Muscle of arm (tissue), 1 donor: ENCODE measurements at regions not wholly inside any gene's neighbourhood (a gene's known extent, or its start where the extent isn't known, plus 50 kb on each side); places are given as distances from the start of the nearest gene placed in this dataset.

Experiments used
- DNase-seq: peaks from one replicate; pipeline ENCODE4 v3.0.0-alpha.2; 2013

DNA sequence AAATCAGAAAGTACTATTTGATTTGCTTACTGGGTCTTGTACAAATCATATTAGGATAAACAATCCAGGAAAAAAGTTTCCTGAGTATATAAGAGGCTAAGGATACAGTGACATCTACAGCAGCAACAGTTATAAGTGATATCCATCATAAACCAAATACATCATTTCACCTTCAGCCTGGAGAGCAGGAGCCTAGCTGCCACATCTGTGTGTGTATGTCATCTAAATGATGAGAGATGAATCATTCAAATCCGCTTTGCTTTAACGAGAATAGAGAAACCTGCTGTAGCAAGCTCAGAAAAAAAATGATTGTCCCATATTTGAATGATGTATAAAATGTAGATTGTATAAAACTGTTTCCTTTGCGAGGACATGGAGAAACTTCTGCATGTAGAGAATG, 841.4 kb downstream of the SI start:
- DNase-seq: no peak

DNA sequence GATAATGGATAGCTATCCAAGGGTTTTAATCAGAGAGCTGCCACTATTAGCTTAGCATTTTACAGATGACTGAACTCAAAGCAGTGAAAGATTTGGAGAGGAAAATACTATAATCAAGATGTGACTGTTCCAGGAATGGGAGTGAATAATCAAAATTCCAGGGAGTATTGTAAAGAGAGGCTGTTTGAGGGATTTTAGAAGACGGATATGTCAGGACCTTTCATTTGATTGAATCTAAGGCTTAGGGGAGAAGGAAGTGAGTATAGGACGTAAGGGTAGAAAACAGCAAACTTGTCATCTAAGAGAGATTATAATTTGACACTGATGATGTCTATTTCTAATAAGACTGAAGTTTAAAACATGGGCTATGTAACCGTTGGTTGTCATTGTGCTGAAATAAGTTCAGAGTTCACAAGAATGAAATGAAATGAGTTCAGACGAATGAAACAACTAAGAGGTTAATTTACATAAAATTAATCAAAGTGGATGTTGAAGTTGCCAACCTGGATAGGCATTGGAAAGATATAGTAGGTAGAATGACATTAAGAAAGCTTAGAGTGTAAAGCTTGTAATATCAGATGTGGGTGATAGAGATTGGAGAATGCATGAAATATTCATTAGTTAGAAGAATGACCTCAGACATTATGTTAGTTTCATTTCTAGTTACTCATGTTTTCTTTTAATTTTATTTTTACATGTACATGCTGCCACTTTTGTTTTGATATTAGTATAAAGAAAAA, 842.8 kb downstream of the SI start:
- no peak for DNase-seq

DNA sequence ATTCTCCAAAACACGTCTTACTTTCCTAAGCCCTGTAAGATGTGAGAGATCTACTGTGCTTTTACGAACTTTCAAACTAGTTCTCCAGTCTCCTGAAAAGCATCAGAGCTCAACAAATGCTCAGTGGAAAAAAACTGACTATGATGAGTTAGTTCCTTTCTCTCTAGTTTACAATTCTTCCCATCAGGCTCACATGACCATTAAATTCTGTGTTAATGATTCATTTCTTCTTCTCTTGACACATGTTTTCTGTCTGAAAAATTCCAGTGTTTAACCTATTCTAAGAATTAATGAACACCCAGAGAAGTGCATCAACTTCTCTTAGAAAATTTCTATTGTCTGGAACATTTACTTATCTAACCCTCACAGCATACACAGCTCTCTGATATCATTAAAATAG, 844.3 kb downstream of the SI start:
- DNase-seq: no peak

DNA sequence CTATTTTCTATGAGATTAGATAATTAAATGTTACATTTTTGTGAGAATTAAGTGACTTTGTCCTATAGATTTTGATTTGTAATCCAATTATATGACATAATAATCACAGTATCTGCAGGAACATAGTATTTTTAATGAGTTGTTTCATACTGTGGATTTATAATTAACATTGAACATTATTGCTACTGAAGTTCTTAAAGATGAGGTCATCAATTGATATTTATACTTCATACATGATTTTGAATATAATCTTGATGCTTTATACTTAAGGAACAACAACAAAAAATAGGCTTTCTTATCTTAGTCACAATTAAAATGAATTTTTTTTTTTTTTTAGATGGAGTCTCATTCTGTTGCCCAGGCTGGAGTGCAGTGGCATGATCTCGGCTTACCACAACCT, 846.6 kb downstream of the SI start:
- DNase-seq: no peak

DNA sequence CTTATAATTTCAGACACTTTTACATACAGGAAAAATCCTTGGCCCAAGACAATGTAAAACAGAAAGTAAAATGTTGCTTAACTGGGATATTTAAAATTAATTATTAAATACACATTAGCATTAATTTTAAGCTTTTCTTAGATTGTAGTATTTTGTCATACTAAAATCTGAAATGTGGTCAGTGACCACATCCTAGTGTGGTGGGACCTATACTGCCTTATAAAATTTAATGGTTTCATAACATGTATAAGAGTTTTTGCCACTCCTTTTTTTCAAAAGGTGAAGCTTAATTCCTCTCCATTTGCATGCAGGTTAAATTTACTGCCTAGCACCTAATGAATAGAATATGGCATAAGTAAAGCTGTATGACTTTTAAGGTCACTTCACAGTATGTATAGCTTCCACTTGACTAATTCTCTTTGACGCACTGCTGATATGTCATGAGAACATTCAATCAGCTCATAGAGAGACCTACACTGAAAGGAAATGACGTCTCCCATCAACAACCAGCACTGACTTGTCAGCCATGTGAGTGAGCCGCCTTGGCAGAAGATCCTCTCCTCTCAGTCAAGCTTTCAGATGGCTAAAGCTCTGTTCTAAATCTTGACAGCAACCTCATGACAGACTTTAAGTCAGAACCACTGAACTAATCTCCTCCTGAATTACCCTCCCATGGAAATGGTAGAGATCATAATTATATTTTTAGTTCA, 847.8 kb downstream of the SI start:
- no peak for DNase-seq

DNA sequence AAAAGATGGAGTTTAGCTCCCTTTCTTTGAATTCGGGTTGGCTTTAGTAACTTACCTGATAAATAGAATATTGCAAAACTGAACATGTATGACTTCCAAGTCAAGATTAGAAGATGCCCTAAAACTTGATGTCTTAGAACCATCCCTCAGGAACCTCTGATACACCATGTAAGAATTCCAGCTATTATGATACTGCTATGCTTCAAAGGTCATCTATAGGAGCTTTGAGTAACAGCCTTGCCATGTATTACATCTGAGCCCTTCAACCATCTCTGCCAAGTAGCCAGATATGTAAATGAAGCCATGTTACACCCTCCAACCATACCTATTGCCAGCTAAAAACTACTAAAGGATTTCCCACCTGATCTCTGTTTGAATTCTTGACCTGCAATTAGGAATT, 854.2 kb downstream of the SI start:
- no peak for DNase-seq

DNA sequence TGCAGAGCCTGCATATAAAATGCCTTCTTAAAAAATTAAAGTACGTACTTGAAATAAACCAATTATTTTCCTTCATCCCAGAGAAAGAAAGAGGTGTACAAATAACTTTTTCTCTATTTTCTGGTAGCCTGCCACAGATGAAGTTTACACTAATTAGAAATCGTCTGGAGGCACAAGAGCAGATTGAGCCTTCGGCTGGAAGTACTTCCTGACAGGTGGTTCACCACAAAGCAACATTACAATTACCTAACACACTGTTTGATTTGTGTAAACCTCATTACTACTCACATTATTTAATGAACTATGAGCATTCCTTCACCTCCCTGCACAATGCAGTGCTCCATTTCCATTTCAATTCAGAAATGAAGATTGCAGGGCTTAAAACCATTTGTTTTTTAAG, 856.1 kb downstream of the SI start:
- no peak for DNase-seq

DNA sequence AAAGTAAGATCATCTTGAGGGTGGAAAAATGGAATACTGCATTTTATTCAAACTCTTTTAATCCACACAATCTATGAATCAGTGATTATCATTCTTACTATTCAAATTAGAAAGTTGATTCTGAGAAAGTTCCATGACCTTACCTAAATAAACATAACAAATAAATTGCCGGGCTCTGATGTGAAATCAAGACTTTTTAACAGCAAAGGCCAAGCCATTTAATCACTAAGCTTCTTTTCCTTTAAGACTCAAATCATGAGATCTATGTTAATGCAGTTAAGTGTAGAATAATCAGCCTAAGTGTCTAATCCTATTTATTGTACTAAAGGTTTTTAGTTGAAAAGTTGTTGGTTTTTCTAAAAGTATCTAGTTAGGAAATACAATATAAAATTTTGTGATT, 857.0 kb downstream of the SI start:
- DNase-seq: no peak

DNA sequence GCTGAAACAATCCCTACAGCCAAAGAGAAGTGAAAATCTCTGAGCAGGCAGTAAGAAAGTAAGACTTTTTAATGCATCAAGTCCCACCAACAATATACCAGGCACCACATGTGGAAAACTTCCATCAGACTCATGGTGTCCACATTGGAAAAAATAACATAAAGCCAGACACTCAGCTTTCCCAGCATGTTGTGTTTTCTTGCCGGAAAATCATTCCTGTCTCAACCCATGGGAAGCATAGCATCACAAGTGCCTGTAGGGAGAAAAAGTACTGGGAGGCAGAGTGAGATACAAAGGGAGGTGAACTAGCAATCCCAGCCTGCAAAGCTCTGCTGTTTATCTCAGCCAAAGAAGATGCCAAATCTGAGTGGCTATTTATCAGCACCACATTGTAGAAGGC, 868.9 kb downstream of the SI start:
- no peak for DNase-seq

DNA sequence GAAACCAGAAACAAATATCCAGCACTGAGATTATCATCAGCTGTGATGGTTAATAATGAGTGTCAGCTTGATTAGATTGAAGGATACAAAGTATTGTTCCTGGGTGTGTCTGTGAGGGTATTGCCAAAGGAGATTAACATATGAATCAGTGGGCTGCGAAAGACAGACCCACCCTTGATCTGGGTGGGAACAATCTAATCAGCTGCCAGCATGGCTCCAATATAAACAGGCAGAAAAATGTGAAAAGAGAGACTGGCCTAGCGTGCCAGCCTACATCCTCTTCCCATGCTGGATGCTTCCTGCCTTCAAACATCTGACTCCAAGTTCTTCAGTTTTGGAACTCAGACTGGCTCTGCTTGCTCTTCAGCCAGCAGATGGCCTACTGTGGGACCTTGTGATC, 869.5 kb downstream of the SI start:
- no peak for DNase-seq

DNA sequence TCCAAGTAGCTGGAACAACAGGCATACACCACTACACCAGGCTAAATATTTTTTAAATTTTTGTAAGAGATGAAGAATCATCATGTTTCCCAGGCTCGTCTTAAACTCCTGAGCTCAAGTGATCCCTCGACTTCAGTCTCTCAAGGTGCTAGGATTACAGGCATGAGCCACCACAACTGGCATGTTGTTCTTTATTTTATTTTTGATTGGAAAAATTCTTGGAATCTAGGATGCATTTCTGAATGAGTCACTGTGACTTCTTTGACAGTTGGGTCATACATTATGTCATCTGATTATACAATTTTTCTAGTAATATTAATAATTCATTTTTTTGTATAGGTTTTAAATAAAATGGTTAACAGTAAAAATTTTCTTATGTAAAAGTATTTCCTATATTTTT, 870.2 kb downstream of the SI start:
- DNase-seq: no peak

DNA sequence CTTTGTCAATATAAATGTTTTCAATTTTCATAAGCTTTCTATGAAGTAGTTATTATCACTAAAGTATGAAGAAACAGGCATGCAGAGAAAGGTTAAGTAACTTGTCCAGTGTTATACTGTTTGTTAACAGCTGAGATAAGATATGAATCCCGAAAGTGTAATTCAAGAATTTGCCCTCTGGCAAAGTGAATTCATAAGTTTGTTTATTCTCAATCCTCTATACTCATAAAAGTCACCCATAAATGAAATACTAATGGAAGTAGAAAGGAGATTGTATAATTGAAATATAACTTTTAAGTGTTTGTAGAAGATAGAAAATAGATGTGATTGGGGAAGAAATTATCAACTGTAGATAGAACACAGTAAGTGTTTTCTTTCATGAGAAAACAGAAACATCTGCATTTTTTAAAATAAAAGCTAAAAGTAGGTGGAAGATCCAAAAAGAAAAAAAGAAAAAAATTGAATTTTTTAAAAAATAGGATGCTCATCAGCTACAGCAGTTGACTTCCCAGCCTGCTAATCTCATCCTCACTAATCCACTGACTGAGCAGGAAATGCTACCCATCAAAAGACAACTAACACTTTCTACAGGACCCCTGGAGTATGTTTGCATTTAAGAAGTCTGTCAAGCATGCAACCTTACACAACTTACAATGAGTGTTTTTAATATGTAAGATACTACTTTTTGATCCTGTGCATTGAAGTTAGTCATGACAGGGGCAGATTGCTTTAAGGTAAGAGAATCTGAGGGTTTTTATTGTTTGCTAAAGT, 878.1 kb downstream of the SI start:
- DNase-seq: no peak

DNA sequence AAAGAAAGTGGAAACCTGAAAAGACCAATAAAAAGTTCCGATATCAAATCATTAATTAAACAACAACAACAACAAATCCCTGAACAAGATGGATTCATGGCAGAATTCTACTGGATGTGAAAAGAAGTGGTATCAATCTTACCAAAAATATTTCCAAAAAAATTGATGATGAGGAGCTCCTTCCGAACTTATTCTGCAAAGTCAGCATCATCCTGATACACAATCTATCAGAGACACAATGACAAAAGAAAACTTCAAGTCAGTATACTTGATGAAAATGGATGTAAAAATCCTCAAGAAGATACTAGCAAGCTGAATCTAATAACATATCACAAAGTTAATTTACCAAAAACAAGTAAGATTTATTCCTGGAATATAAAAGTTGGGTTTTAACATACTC, 881.8 kb downstream of the SI start:
- DNase-seq: no peak

DNA sequence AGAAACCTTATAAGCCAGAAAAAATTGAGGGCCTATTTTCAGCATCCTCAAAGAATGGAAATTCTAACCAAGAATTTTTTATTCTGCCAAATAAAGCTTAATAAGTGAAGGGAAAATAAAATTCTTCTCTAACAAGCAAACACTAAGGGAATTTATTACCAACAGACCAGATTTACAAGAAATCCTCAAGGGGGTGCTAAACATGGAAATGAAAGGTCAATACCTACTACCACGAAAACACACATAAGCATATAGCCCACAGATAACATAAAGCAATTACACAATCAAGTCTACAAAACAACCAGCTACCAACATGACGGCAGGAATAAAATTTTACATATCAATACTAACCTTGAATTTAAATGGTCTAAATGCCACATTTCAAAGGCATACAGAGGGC, 883.5 kb downstream of the SI start:
- DNase-seq: no peak

DNA sequence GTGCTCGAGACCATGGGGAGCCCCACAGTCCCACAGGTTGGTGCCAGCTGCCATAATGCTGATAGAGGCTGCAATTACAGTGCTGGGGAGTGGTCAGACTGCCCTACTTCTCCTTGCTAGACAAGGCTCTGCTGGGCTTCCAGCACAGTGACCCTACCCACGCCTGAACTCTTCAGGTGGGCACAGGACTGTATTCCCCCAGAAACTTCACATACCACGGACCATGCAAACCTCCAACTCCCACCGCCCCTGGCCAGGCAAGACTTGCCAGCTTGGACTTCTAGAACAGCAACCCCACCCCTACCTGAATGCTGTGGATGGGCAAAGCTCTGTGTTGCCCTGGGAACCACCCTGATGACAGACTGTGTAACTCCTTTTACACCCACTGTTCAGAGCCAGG, 885.3 kb downstream of the SI start:
- no peak for DNase-seq

DNA sequence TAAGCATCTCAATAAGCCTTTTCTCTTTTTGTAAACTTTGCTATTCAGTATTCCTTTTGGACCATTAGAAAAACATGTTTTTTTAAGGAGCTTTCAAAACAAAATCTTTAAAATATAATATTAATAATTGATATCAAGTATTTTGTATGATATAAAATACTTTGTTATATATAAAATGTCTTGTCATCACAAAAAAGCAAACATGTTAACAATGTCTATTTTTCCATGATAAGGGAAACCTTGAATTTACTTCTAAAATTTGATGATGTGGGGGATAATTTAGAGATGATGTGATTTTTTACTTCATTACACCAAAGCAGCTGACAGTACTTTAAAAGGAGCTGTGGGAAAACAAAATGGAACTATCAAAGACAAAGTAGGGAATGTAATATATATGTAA, 887.7 kb downstream of the SI start:
- no peak for DNase-seq

DNA sequence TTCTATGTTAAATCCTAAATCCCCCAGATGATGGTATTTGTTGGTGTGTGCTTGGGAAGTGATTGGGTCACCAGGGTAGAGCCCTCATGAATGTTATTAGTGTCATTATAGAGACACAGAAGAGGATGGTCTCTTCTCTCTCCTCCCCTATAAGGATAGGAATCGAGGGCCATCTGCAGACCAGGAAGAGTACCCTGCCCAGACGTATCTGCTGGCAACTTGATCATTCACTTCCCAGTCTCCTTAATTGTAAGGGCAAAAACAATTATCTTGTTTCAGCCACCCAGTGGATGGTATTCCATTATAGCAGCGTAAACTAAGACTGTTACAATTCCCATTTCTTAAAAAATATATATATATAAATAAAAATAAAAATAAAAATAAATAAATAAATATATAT, 892.2 kb downstream of the SI start:
- no peak for DNase-seq

DNA sequence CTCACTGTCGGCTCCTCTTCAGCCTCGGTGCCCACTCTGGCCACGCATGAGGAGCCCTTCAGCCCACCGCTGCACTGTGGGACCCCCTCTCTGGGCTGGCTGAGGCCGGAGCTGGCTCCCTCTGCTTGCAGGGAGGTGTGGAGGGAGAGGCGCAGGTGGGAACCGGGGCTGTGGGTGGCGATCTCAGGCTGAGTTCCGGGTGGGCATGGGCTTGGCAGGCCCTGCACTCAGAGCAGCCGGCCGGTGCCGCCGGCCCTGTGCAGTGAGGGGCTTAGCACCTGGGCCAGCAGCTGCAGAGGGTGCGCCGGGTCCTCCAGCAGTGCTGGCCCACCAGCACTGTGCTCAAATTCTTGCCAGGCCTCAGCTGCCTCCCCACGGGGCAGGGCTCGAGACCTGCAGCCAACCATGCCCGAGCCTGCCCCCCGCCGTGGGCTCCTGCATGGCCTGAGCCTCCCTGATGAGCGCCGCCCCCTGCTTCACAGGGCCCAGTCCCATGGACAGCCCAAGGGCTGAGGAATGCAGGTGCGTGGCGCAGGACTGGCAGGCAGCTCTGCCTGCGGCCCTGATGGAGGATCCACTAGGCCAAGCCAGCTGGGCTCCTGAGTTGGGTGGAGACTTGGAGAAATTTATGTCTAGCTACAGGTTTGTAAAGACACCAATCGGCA, 899.1 kb downstream of the SI start:
- DNase-seq: no peak

DNA sequence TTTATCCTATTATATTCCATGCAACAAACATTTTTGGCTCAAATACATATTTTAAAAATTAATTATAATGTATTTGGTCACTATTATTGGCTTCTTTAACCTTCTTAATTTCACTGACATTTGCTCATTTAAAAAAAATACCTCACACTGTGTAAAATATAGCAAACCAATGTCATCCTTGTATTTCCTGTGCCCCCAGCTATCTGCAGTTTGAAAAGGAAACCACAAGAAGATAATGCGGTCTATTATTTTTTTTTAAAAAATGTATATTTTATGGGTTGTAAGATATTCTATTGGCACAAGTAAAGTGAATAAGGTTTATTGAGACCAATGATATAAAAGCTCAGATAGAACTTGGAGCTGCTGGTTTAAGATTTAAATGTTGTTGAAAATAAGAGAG, 904.2 kb downstream of the SI start:
- no peak for DNase-seq

DNA sequence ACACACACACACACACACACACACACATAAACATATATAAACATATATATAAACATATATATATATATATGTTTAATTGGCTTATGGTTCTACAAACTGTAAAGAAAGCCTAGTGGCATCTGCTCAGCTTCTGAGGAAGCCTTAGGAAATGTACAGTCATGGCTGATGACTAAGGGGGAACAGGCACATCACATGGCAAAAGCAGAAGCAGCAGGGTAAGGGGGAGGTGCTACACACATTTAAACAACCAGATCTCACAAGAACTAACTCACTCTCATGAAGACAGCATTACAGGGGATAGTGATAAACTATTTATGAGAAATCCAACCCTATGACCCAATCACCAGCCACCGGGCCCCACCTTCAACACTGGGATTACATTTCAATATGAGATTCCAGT, 922.9 kb downstream of the SI start:
- DNase-seq: no peak

DNA sequence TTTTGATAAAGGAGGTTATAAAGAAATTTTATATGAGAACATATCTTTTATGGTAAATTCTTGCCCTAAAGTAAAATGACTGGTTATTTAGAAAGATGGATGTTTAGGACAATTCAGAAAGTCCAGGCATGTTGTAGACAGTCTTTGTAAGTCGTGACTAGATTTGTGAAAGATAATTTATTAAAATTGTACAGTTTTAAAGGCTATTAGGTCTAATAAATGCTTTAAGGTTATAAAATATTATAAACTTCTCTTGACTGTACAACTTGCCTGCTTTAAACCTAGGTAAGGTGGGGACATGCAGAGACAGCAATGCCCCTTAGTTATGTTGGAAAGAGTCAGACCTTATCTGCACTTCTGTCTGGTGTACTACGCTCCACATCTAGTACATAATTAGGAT, 933.5 kb downstream of the SI start:
- DNase-seq: no peak

DNA sequence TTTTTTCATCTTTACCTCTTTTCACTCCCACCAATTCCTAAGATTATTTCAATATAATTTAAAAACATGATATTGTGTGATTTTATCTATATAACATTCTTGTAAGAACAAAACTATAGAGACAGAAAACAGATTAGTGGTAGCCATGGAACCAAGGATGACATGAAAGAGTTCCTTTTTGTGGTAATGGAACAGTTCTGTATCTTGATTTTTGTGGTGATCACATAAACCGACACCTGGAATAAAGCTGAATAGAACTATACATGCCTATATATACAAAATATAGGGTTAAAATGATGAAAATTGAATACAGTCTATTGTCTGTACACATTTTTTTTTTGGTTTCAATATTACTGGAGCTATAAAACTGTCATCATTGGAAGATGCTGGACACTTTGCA, 945.4 kb downstream of the SI start:
- no peak for DNase-seq
